RWPE1 (cell line): ENCODE measurements at regions not wholly inside any gene's neighbourhood (a gene's known extent, or its start where the extent isn't known, plus 50 kb on each side); places are given as distances from the start of the nearest gene placed in this dataset.

Experiments used
- CTCF ChIA-PET: fragments of 350-600 bp; sonication (Branson Sonifier 250); formaldehyde crosslinking; extraction: SDS; loops from one replicate; lab custom pipeline; 2021; lab: Yijun Ruan, JAX
- POLR2A ChIA-PET: fragments of 400-600 bp; formaldehyde crosslinking; extraction: SDS; loops from one replicate; lab custom pipeline; 2020; ENCODE audit warnings: antibody characterized with exemption; ENCODE audit not compliant: low non-redundant PET; lab: Yijun Ruan, JAX
- DNase-seq: peaks from one replicate; pipeline ENCODE4 v3.0.0; 2012; ENCODE audit warnings: low spot score
- H3K27ac ChIP-seq: fragments of 450-650 bp; 2 replicates; pipeline ENCODE4 v1.5.1; 2017
- TF ChIP-seq, protein P1 (sequence below): fragments of 450-650 bp; conservative IDR thresholded peaks from 2 replicates; pipeline ENCODE4 v1.5.1; 2017; ENCODE audit warnings: low read depth, mild to moderate bottlenecking

DNA sequence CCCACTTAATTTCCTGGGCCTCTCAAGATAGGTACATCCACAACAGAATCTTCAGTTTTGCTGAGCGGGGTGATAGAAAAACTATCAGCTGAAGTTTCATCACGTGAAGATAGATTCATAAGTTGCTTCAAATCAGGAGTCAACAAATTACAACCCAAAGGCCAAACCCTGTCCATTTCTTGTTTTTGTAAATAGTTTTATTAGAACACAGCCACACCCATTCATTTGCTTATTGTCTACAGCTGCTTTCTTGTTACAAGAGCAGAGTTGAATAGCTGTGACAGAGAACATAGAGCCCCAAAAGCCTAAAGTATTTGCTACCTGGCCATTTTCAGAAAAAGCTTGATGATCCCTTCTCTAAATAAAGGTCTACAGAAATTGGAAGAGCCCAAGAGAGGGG lies 300.1 kb upstream of the CDH5 start:
- TF ChIP-seq, protein P1, sequence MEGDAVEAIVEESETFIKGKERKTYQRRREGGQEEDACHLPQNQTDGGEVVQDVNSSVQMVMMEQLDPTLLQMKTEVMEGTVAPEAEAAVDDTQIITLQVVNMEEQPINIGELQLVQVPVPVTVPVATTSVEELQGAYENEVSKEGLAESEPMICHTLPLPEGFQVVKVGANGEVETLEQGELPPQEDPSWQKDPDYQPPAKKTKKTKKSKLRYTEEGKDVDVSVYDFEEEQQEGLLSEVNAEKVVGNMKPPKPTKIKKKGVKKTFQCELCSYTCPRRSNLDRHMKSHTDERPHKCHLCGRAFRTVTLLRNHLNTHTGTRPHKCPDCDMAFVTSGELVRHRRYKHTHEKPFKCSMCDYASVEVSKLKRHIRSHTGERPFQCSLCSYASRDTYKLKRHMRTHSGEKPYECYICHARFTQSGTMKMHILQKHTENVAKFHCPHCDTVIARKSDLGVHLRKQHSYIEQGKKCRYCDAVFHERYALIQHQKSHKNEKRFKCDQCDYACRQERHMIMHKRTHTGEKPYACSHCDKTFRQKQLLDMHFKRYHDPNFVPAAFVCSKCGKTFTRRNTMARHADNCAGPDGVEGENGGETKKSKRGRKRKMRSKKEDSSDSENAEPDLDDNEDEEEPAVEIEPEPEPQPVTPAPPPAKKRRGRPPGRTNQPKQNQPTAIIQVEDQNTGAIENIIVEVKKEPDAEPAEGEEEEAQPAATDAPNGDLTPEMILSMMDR: no peak
- no peak for DNase-seq
- H3K27ac ChIP-seq: no peak overlapping the region
- ChIA-PET CTCF (interaction anchor here (0.6 to 0.7 kb wide), 2 partner anchors 20 to 858 kb away, joined by 3 read pairs; no protein-coding TSS in a partner anchor), POLR2A (no interaction called here)

GRCh38 chr16:66065925-66066324 lies 300.6 kb upstream of the CDH5 start:
- CTCF ChIA-PET: interaction anchor here (0.7 kb wide), 1 partner anchor 20 kb away, joined by 3 read pairs; no protein-coding TSS in a partner anchor

GRCh38 chr16:66064801-66065530 lies 301.5 kb upstream of the CDH5 start:
- TF ChIP-seq, protein P1: no peak
- H3K27ac ChIP-seq: no peak overlapping the region
- CTCF ChIA-PET: no interaction called here
- no peak for DNase-seq
- POLR2A ChIA-PET: no interaction called here

More at GRCh38 chr16:66065925-66066324, 300.6 kb upstream of the CDH5 start:
- DNase-seq: no peak
- H3K27ac ChIP-seq: no peak overlapping the region
- POLR2A ChIA-PET: no interaction called here
- TF ChIP-seq, protein P1: no peak

DNA sequence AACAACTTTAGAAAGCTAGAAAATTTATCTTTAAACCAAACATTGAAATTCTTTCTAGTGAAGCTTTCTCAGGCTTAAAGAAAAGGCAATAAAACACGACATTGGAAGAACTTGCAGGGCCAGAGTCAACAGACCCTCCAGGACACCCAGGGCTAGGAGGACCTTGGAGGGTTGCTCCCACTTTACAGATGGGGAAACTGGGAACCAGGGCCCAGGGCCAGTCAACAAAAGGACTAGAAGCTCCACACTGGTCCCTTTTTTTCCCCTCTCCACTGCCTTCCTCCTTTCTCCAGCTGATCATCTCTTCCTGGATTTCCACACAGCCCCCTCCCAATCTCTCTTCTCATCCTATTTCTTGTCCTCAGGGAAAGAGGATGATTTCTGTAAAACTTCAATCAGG lies 307.7 kb upstream of the CDH5 start:
- H3K27ac ChIP-seq: no peak overlapping the region
- ChIA-PET POLR2A (no interaction called here), CTCF (no interaction called here)
- TF ChIP-seq, protein P1: no peak
- DNase-seq: no peak

GRCh38 chr16:66058172-66058691 lies 308.3 kb upstream of the CDH5 start:
- POLR2A ChIA-PET: no interaction called here
- TF ChIP-seq, protein P1: no peak
- H3K27ac ChIP-seq: no peak overlapping the region
- no peak for DNase-seq
- CTCF ChIA-PET: interaction anchor here (0.6 to 0.7 kb wide), 3 partner anchors 9 to 1201 kb away, joined by 3 read pairs; no protein-coding TSS in a partner anchor

DNA sequence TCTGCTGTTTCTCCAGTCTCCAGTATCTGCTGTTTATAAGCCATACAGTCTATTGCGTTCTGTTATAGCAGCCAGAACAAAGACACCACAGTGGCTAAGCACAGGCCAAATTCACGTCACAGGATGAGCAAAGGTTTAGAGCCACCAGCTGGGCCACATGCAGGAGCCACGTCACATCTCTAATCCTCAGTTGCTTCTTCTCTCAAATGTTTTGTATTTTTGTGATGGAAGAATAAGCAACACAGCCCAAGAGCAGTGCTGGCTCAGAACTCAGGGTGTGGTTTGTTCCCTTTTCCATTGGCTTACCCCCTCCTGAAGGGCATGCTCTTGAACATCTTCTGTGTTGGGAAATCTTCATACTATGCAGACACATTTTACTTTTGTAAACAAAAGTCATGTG lies 309.4 kb upstream of the CDH5 start:
- TF ChIP-seq, protein P1: no peak
- no peak overlapping the region for H3K27ac ChIP-seq
- POLR2A ChIA-PET: no interaction called here
- DNase-seq: no peak
- CTCF ChIA-PET: no interaction called here
